Sigmoid colon (tissue), 4 donors: ENCODE measurements at regions not wholly inside any gene's neighbourhood (a gene's known extent, or its start where the extent isn't known, plus 50 kb on each side); places are given as distances from the start of the nearest gene placed in this dataset.

Experiments
- CTCF ChIP-seq, 4 experiments: fragments of 450-650 bp in 3 of 4; fragments of 200-600 bp in 1 of 4; IDR thresholded peaks; one replicate each; pipeline ENCODE4 v1.5.1; 2016 to 2019; ENCODE audit warnings: antibody characterized with exemption in 4 of 4, mild to moderate bottlenecking in 3 of 4, moderate library complexity in 2 of 4
- EP300 ChIP-seq, 4 donors: sonication (generic); formaldehyde crosslinking; IDR thresholded peaks; one replicate each; pipeline ENCODE4 v1.6.1; 2017; ENCODE audit warnings: antibody characterized with exemption in 4 of 4
- POLR2A ChIP-seq, 2 donors: fragments of 450-650 bp; IDR thresholded peaks; one replicate each; pipeline ENCODE4 v1.6.1; 2016; ENCODE audit warnings: antibody characterized with exemption in 2 of 2, mild to moderate bottlenecking in 2 of 2, moderate library complexity in 2 of 2

DNA sequence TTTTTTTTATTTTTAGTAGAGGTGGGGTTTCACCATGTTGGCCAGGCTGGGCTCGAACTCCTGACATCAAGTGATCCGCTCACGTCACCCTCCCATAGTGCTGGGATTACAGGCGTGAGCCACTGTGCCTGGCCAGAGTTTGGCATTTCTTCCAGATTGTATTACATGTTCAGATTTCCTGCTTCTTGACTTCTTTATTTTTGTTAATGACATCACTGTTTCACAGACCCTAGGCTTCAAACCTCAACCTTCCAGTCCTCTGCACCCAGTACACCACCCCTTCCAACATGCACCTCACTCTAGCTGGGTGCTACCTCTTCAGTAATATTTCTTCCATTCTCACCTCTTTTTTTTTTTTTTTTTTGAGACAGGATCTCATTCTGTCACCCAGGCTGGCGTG is 53.6 kb upstream of the ZFHX3 start:
- TF ChIP-seq CTCF (IDR thresholded peaks at IDR 0.05) (no peak), POLR2A (IDR thresholded peaks at IDR 0.05) (no peak), EP300 (IDR thresholded peaks at IDR 0.05) (no peak)
